NCI-H526 (cell line): ENCODE measurements at regions not wholly inside any gene's neighbourhood (a gene's known extent, or its start where the extent isn't known, plus 50 kb on each side); places are given as distances from the start of the nearest gene placed in this dataset.
"Not testable (repeated sequence)": the region's sequence is repeated elsewhere in the genome, so short reads cannot be mapped to it uniquely, and the experiment has no call there.

Experiments used
- DNase-seq, 2 experiments: peaks; one replicate each; lab custom pipeline; 2025; lab: John Stamatoyannopoulos, UW

DNA sequence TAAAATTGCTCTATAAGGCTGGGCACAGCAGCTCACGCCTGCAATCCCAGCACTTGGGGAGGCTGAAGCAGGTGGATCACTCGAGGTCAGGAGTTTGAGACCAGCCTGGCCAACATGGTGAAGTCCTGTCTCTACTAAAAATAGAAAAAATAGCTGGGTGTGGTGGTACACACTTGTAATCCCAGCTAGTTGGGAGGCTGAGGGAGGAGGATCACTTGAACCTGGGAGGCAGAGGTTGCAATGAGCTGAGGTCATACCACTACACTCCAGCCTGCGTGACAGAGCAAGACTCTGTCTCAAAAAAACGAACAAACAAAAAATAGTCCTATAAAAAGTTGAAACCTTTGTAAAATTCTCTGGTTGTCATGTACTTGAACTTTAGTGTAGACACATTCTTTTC is 93.0 kb upstream of the KIF26B start:
- DNase-seq = not testable (repeated sequence)

DNA sequence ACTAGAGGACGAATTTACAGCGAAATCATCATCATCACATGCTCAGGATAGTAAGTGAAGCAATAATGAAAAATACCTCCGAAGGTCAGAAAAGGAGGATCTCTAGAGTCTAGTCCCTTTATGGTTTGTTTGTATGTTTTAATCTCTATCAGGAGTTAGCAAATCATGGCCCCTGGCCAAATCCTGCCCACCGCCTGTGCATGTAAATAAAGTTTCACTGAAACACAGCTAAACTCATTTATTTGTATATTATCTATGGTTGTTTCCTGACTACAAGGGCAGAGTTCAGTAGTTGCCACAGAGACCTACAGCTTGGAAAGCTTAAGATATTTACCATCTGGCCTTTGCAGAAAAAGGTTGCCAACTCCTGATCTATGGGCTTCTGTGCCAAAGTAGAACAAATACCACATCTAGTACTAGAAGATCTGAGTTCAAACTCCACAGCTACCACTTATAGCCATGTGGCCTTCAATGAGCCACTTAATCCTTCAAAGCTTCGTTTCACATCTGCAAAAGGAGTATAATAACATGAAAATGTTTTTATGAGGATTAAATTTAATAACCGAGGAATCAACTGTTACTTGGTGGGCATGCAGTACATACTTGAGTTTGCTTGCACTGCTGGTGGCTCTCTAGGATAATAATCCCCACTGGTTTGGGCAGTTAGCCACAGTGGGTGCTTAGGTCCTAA is 94.0 kb upstream of the KIF26B start:
- DNase-seq = peak in 1 of 2 experiments; percentile 17

DNA sequence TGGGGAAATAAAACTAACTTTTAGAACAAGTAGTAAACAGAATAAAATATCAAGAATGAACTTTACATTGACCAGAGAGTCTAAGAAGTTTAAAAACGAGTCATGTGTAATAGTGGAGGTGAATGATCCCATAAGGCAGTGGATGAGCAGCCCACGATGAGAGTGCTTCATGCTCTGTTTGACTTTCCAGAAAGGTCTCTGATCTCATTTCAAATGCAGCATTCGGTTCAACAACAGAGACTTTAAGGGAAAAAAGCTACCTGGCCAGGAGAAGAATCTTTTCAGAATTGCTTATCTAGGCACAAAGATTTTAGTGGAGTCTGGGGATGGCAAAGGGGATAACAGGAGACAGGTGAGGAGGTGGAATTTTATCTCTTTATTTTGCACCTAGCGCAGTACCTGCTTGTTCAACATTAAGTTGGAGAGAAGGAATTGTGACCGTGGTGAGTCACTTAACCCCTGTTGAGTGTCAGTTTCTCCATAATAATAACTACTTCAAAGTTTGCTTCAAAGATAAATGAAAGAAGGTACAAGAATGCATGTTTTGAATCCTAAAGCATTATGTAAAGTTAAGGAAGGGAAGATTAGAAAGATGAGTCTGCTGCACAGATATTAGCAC is 94.9 kb upstream of the KIF26B start:
- DNase-seq = no peak

DNA sequence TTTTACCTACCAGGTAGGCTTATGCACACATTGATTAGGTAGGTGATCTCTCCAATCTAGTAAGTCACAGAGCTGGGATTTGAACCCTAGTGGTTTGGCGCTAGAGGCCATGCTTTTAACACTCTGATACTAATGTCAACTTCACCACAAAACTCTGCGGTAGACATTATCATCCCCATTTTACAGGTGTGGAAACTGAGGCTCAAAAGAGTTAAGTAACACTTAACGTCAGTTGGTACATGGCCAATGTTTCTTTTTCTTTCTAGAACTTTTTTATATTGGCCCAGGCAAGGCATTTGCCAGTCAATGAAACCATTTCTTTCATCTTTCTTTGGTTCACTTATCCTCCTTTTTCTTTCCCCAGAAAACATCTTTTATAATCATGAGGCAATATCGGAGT is 95.9 kb upstream of the KIF26B start:
- DNase-seq = no peak

DNA sequence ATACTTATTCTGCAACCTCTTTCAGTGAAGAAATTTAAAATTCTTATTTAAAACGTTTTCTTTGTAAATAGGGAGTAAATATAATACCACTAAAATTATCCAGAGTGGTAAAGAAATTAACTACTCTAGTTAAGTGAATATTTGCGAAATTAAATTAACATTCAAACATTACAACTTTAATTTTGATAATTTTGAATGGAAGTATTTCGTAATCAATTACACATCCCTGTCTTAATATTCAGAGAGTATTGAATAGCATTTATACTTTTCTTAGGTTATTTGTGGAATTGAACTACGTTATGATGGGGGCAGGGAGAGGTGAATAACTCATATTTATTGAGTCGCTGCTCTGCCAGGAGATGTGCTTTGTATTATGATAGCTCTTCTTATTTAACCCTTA is 96.3 kb upstream of the KIF26B start:
- no peak for DNase-seq

DNA sequence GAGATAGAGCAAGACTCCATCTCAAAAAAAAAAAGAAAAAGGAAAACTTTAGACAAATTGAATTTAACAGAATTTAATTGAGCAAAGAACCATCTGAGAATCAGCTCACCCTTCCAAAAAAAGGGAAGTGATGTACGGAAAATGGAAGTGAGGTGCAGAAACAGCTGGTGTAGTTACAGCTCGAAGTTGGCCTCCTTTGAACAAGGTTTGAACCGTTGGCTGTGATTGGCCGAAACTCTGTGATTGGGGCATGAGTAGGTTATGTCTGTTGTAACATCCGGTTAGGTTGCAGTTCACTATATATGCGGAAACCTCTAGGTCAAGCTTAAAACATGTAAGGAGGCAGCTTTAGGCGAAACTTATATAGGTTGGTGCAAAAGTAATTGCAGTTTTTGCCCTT is 97.9 kb upstream of the KIF26B start:
- DNase-seq = no peak

DNA sequence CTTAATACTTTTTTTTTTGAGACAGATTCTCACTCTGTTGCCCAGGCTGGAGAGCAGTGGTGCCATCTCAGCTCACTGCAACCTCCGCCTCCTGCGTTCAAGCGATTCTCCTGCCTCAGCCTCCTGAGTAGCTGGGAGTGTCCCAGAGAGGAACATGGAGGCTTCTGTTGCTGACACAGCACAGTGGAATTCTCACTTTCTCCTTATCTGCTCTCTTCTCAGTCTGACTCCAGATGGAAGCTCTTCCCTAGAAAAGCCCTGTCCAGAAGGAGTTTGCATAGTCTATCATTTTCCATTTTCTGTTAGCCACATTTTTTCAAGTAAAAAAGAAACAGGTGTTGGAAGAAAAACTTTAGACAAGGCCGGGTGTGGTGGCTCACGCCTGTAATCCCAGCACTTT is 98.5 kb upstream of the KIF26B start:
- not testable (repeated sequence) for DNase-seq

DNA sequence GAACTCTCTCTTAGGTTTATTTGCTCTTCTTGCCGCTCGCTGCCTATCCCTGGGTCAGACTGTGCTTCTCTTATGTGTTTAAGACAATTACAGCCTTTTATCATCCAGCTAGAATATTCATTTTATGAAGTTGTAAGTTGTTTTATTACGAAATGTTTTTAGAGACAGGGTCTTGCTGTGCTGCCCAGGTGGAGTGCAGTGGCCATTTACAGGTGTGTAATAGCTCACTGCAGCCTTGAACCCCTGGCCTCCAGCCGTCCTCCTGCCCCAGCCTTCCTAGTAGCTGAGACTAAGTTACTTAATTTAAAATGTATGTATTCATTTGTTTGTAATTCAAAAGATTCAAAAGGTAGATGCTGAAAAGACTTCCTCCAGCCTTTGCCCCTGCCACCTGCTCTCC is 99.0 kb upstream of the KIF26B start:
- DNase-seq = no peak

DNA sequence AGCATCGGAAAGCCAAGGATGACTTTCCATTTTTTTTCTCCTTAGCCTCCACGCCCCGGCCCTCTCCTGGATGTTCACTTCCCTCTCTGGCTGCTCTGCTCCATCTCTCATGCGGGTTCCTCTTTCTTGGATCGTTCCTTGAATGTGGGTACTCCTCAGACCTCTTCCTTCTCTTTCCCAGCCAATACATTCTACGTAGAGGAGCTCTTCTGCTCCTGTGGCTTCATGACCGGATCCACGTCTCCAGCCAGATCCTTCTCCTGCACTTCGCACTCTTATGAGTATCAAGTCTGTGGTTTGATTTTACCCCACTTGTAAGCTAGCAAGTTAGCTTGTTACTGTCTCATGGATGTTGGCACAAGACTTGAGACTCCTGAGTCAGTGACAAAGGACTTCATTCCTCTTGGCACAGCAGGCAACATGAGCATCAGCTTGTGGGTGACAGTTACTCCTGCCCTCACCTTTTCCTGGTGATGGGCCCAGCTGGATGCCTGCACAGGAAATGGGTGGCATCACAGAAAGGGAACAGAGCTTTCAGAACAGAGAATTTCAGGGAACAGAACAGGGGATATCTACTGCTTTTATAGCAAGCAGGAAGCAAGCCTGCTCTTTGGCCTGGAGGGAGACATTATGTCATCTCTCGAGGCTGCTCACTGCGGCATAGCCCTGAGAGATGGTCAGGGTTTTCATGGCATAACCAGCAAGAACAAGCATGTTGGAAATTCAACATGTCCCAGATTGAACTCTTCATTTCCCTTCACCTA is 100.1 kb upstream of the KIF26B start:
- no peak for DNase-seq

DNA sequence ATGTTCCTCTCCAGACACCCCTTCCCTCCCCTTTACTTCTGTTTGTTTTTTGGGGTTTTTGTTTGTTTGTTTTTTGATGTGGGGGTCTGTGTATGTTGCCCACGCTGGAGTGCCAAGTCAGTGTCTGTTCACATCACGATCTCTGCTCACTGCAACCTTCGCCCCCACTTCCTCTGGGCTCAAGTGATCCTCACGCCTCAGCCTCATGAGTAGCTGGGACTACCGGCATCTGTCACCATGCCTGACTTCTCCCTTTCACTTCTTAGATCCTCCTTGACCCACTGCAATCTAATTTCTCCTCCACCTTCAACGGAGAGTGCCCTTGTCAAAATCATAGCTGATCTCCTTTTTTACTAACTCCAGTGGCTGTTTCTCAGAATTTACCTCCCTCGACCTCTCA is 100.7 kb upstream of the KIF26B start:
- no peak for DNase-seq

DNA sequence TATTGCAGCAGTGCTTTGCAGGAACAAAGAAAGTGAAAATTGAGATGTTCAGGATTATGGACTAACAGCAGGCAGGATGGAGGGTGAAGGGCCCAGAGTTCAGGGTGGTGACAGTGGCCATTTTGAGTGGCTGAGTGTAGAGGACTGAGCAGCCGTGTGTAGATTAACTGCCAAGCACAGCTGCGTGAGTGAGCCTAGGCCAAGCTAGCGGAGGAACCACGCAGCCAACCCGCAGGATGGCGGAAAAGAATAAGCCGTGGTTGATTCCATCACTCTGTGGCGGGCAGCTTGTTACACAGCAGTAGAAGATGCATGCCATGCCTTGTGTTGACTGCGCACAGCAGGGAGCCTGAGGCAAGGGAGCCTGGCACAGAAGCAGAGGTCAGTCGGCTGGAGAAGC is 102.5 kb upstream of the KIF26B start:
- DNase-seq = no peak

DNA sequence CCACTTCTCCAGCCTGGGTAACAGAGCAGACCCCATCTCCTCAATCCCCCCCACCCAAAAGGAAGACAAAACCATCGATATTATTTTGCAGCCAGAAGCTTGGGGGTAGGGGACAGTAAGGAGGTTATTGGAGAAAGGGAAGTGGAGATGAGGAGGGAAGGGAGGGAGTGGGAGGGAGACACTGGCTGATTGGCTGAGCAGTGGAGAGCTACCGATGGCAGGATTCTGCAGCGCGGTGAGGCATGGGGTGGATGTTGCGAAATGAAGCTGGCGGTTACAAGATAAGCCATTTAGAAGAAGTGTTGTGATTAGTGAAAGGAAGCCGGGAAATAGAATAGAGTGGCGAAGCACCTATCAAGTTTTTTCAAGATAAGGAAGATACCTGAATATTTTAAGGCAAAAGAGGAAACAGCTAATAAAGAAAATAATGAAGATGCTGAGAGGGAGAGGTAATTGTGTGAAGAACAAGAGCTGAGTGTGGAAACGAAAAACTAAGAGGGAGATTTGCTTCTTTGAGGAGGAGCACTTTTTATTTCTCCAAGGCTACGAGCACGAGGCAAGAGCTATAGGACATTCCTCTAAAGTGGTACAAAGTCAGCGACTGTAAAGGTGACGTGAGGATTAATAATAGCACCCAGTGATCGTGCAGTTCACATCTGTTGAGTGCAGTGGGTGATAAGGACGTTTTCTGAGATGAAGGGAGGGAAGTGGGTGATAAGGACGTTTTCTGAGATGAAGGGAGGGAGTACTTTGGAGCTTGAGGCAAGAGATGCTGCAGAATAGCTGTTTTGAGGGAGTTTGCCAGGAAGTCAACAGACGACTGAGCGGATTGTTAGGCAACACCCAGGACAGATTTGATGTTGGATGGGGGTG is 103.2 kb upstream of the KIF26B start:
- DNase-seq = no peak

DNA sequence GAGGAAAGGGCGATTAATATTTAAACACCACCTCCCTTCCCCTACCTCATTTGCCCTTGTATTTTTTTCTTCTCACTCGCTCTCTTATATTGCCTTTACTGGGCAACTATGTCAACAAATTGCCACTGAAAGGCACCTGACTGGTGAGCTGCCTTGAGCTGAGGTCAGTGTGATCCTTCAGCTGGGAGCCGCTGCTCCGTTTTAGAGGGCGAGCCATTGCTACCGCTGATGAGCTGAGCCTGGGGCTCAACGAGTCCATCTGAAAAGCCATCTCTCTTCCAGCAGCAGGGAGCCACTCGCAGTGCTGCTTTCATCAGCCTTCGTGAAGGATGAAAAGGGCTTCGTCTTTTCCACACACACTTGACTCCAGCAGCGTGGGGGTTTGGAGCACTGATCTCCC is 108.0 kb upstream of the KIF26B start:
- no peak for DNase-seq

DNA sequence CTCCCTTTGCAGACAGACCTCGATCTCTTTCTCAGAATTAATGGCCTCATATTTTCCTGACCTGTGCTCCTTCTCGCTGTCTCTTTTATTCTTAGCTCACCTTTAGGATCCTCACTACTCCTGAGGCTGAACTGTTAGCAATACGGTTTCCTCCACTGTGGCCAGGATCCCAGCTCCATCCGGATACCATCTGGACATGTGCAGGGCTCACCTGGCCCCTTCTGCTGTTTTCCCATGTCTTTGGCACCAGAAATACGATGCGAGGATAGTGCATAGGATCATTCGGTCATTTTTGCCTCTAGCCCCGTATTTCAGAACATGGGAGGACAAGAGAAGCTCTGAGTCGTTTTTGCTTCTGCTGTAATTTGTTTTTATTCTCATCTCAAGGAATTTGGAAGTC is 108.5 kb upstream of the KIF26B start:
- no peak for DNase-seq

DNA sequence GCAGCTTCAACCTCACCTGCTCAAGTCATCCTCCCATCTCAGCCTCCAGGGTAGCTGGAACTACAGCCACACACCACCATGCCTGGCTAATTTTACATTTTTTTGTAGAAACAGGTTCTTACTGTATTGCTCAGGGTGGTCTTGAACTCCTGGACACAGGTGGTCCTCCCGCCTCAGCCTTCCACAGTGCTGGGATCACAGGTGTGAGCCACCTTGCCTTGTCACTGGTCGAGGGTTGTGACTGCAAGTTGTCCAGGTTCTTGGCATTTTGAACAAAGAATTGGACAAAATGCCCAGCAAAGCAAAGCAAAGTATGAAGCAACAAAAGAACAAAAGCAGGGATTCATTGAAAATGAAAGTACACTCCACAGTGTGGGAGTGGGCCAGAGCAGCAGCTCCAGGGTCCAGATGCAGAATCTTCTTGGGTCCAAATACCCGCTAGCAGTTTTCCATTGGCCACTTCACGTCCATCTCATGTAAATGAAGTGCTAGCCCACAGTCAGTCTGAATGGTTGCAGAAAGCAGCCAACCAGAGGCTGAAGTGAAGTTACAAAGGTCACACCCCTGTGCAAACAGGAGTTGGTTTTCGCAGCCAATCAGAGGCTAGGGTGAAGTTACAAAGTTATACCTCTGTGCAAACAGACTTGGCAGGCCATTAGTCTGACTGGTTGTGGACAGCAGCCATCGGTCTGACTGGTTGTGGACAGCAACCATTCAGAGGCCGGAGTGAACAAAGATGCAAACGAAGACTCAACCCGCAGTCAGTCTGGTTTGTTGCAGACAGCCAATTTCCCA is 109.5 kb upstream of the KIF26B start:
- DNase-seq = peak in 1 of 2 experiments; percentile 4

DNA sequence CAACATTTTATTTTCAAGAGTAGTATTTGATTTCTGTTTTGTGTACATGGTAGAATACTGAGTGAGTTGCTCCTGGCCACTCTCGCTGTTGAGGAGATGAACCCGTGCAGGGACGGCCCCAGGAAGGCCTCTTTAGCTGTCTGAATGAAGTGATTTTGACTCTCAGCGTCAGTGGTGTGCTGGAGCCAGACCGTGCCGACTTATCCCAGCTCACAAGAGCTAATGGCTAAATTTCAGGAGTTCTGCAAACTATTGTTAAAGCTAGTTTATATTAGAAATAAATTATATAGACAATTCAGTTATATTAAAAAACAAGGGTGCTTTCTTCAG is 111.2 kb upstream of the KIF26B start:
- DNase-seq = no peak

DNA sequence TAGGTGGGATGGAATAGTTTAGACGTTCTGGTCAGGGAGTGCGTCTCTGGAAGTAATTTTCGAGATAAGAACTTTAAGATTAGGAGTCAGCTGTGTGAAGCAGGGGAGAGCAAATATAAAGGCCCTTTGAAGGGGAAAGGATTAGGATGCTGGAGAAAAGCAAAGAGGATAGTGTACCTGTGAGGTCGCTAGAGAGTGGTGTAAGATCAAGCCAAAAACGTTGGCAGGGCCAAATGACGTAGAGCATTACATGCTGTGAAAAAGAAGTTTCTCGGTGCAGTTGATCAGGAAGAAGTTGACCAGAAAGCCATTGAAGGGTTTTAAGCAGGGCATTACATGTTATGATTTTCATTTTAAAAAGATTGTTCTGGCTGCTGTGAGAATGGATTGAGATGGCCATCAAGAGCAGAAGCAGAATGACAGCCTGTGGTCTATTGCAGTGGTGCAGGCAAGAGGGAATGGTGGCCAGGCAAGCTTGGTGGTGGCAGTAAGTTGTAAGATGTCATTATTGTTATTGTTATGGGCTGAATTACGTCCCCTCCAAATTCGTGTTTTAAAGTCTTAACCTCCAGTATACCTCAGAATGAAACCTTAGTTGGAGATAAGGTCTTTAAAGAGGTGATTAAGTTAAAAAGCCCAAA is 113.6 kb upstream of the KIF26B start:
- no peak for DNase-seq

DNA sequence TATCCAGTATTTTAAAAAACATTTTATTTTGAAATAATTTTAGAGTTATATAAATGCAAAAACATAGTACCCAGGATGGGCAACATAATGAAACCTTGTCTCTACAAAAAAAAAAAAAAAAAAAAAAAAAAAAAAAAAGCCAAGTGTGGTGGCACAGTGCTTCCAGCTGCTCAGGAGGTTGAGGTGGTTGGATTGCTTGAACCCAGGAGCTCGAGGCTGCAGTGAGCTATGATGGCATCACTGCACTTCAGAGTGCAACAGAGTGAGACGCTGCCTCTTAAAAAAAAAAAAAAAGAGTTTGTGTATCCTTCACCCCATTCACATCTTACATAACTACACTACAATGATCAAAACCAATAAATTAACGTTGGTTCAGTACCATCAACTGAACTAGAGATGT is 115.6 kb upstream of the KIF26B start:
- no peak for DNase-seq

DNA sequence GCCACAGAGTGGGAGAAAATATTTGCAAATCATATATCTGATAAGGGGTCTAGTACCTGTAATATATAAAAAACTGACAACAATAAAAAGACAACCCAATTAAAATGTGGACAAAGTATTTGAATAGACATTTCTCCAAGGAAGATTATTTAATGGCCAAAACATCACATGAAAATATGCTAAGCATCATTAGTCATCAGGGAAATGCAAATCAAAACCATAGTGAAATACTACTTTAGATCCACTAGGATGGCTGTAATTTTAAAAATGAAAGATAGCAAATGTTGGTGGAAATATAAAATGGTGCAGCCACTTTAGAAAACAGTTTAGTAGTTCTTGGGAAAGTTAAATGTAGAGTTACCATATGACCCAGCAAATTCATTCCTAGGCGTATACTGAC is 118.7 kb upstream of the KIF26B start:
- peak; percentile 6 to 33 for DNase-seq

DNA sequence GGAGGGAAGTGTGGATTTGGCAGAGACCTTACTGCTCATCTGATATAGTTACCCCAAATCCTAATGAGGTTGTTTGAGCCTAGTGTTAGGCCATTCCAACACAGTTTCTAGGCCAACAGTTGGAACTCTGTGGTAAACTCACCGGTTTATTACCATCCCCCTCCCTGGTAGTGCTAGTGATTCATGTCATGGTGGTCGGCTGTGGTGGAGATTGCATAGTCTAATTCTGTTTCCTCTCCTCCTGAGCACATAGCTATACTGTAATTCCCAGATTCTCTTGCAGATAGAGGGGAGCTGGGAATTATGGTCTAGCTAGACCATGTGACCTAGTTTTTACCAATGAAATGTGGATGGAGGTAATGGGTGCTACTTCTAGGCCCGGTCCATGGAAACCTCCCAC is 123.7 kb upstream of the KIF26B start:
- no peak for DNase-seq

DNA sequence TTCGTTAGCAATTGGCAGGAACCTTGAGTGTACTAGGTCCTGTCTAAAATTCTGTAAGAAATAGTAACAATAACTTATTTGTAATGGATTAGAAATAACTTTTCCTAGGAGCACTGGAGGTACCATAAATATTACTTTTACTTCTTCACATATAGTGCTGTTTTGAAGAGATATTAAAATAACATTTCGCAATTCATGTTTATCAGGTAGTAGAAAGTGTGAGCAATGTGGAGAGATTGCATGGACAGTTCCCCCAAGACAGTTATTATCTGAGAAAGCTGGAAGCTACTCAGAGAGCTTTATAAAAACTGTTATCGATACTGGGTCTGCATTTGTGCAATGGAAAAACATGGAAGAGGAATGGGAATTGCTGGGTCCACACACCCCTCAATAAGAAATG is 128.5 kb upstream of the KIF26B start:
- DNase-seq = no peak
